ENCODE measurements at regions not wholly inside any gene's neighbourhood (a gene's known extent, or its start where the extent isn't known, plus 50 kb on each side); places are given as distances from the start of the nearest gene placed in this dataset.

DNA sequence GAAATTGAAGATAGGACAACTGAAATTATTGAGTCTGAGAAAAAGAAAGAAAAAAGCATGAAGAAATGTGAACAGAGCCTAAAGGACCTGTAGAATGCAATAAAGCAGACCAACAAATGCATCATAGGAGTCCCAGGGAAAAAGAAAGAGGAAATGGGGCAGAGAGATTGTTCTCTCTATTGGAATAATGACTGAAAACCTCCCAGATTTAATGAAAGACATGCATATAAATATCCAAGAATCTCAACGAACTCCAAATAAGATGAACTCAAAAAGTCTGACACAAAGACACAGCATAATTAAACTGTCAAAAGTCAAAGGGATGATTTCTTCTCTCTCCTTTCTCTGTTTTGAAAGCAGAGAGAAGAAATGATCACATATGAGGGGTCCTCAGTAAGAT lies 124.7 kb downstream of the MEX3B start:
- no peak for FAIRE-seq
- TF ChIP-seq BACH1 (tag; IDR thresholded peaks at IDR 0.05): no peak
- TF ChIP-seq TRIM28 (IDR thresholded peaks at IDR 0.05): peak; percentile 64; the same call in 1 of the 2 replicates
- TF ChIP-seq HNRNPL (IDR thresholded peaks at IDR 0.05; ENCODE audit: low read depth, low read length): no peak
- no peak for TF ChIP-seq HMG20B (CRISPR knock-in tag; IDR thresholded peaks at IDR 0.05)
- TF ChIP-seq, protein P1, sequence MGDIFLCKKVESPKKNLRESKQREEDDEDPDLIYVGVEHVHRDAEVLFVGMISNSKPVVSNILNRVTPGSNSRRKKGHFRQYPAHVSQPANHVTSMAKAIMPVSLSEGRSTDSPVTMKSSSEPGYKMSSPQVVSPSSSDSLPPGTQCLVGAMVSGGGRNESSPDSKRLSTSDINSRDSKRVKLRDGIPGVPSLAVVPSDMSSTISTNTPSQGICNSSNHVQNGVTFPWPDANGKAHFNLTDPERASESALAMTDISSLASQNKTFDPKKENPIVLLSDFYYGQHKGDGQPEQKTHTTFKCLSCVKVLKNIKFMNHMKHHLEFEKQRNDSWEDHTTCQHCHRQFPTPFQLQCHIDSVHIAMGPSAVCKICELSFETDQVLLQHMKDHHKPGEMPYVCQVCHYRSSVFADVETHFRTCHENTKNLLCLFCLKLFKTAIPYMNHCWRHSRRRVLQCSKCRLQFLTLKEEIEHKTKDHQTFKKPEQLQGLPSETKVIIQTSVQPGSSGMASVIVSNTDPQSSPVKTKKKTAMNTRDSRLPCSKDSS (IDR thresholded peaks at IDR 0.05; ENCODE audit: low read depth, partially characterized antibody): peak; percentile 37
- no peak for TF ChIP-seq HMGXB4 (CRISPR knock-in tag; IDR thresholded peaks at IDR 0.05)
- no peak for TF ChIP-seq PPARD (CRISPR knock-in tag; IDR thresholded peaks at IDR 0.05)
- no peak for TF ChIP-seq CXXC5 (CRISPR knock-in tag; IDR thresholded peaks at IDR 0.05)
- TF ChIP-seq MYBL2 (IDR thresholded peaks at IDR 0.05; ENCODE audit: low read depth): no peak
- TF ChIP-seq MYBL2 (CRISPR knock-in tag; IDR thresholded peaks at IDR 0.05; ENCODE audit: borderline replicate concordance): no peak
- no peak for TF ChIP-seq ZNF143 (CRISPR knock-in tag; IDR thresholded peaks at IDR 0.05)
- no peak for TF ChIP-seq ZC3H4 (CRISPR knock-in tag; IDR thresholded peaks at IDR 0.05; ENCODE audit: borderline replicate concordance)
- TF ChIP-seq ASH1L (IDR thresholded peaks at IDR 0.05; ENCODE audit: borderline replicate concordance, low read depth, partially characterized antibody): no peak
- Histone ChIP-seq H3K4me2 (ENCODE audit: insufficient read depth, low read length) (no peak overlapping the region), H3K27ac (ENCODE audit: extremely low read depth, low read depth, low read length) (no peak overlapping the region), H4K20me1 (replicated peaks; ENCODE audit: control insufficient read depth, insufficient read depth, low read length) (no peaks in the 10 kb centered on the region), H3K9me1 (ENCODE audit: control insufficient read depth, insufficient read depth, low read length) (no peaks in the 10 kb centered on the region), H3K27me3 (ENCODE audit: control insufficient read depth in 2 of 2, insufficient read depth in 2 of 2, low read length in 2 of 2) (no peaks in the 10 kb centered on the region), H3K4me3 (no peak overlapping the region), H3K79me2 (ENCODE audit: control insufficient read depth, insufficient read depth, low read length) (no peaks in the 10 kb centered on the region), H3K9ac (ENCODE audit: insufficient read depth in 1 of 2, low read depth in 2 of 2, low read length in 2 of 2) (no peak overlapping the region), H3K36me3 (ENCODE audit: control insufficient read depth, insufficient read depth, low read length) (no peaks in the 10 kb centered on the region), H2AFZ (ENCODE audit: low read depth, low read length) (no peak overlapping the region), H3K4me1 (replicated peaks in 1 of 2; ENCODE audit: control insufficient read depth in 2 of 2, insufficient read depth in 2 of 2, low read length in 2 of 2) (no peaks in the 10 kb centered on the region), H3K9me3 (replicated peaks; ENCODE audit: control insufficient read depth, insufficient read depth, low read depth, low read length) (peaks cover 9% of the 10 kb centered on the region)
- ChIA-PET CTCF (ENCODE audit: low intra/inter-chr PET ratio) (interaction anchor here (1.2 kb wide), 1 partner anchor 126 kb away, joined by 5 read pairs; no protein-coding TSS in a partner anchor), POLR2A (no interaction called here)
- DNase-seq (ENCODE audit: extremely low read depth in 1 of 4, low spot score in 3 of 4): no peak
- no TSS peak for BruUV-seq (replicated peaks)
- in situ Hi-C loops (cut with MboI) (no loop called here), intact Hi-C loops (cut with micrococcal nuclease) (no loop called here)
- no peak for ATAC-seq
- 5% methylated on average over 1 of the region's 1 CpG for WGBS (ENCODE audit: insufficient coverage, low coverage, missing lambda C conversion rate)
